HepG2 (cell line): ENCODE measurements at regions not wholly inside any gene's neighbourhood (a gene's known extent, or its start where the extent isn't known, plus 50 kb on each side); places are given as distances from the start of the nearest gene placed in this dataset.

Experiments used
- ATAC-seq: fragments of 200-7000 bp; cut with Tn5 transposase; 3 replicates; pipeline ENCODE4 v1.9.1; 2020; ENCODE audit warnings: mild to moderate bottlenecking, moderate library complexity
- BruUV-seq: library from RNA; stranded (reverse); fragments of 400-500 nt; replicated peaks from 2 replicates; lab custom pipeline; 2021; lab: Mats Ljungman, UMichigan
- CTCF ChIA-PET: fragments of 300-600 bp; formaldehyde crosslinking; extraction: SDS; loops from one replicate; lab custom pipeline; 2021; ENCODE audit warnings: low total read pairs, inconsistent platforms, low intra/inter-chr PET ratio; lab: Yijun Ruan, JAX
- POLR2A ChIA-PET: fragments of 350-600 bp; sonication (Branson Sonifier 250); formaldehyde crosslinking; loops from one replicate; lab custom pipeline; 2020; ENCODE audit warnings: antibody characterized with exemption, inconsistent platforms; lab: Yijun Ruan, JAX
- DNase-seq: peaks from one replicate; pipeline ENCODE4 v3.0.0-alpha.2; 2015; ENCODE audit warnings: low spot score
- FAIRE-seq: peaks from 3 replicates; lab custom pipeline; 2011; peaks lifted over from hg19 to GRCh38; lab: Jason Lieb, UNC
- H2AFZ ChIP-seq: one replicate; pipeline ENCODE4 v1.6.1; 2011; ENCODE audit warnings: low read length, inconsistent platforms
- H3K27ac ChIP-seq: fragments of 300-600 bp; 3 replicates; pipeline ENCODE4 v1.8.0; 2011; ENCODE audit warnings: mixed run types, mild to moderate bottlenecking, mixed read lengths, low read length, inconsistent platforms; ENCODE audit not compliant: insufficient read depth; ENCODE audit errors: extremely low read length
- H3K27me3 ChIP-seq, 2 experiments: fragments of 200-600 bp in 1 of 2; 2 replicates in 1 of 2; 3 replicates in 1 of 2; pipeline versions ENCODE4 v1.6.0 to v1.8.0; 2011; ENCODE audit warnings: low read length in 2 of 2, mild to moderate bottlenecking in 2 of 2, moderate library complexity in 2 of 2, inconsistent platforms in 1 of 2; ENCODE audit not compliant: insufficient read depth in 2 of 2, control insufficient read depth in 1 of 2
- H3K36me3 ChIP-seq, 2 experiments: fragments of 200-600 bp in 1 of 2; replicated peaks in 1 of 2; 2 replicates in 1 of 2; 3 replicates in 1 of 2; pipeline versions ENCODE4 v1.5.1 to v1.8.0; 2011; ENCODE audit warnings: low read length in 2 of 2, inconsistent platforms in 1 of 2; ENCODE audit not compliant: insufficient read depth in 2 of 2, control insufficient read depth in 1 of 2
- H3K4me1 ChIP-seq: 2 replicates; pipeline ENCODE4 v1.5.1; 2012; ENCODE audit warnings: low read length, inconsistent platforms; ENCODE audit not compliant: insufficient read depth
- H3K4me2 ChIP-seq: 2 replicates; pipeline ENCODE4 v1.6.0; 2011; ENCODE audit warnings: low read depth, low read length, inconsistent platforms
- H3K4me3 ChIP-seq, 3 experiments: fragments of 200-600 bp in 1 of 3; sonication (generic), shearing (Covaris generic) in 1 of 3; replicated peaks in 1 of 3; 2 replicates each; pipeline ENCODE4 v1.5.1; 2011 to 2016; ENCODE audit warnings: low read length in 3 of 3, inconsistent platforms in 2 of 3, low read depth in 2 of 3, mild to moderate bottlenecking in 2 of 3, control low read depth in 1 of 3, mixed read lengths in 1 of 3; ENCODE audit not compliant: insufficient read depth in 1 of 3
- H3K79me2 ChIP-seq: one replicate; pipeline ENCODE4 v1.6.1; 2011; ENCODE audit warnings: low read length, inconsistent platforms; ENCODE audit not compliant: insufficient read depth
- H3K9ac ChIP-seq: 2 replicates; pipeline ENCODE4 v1.6.0; 2011; ENCODE audit warnings: mild to moderate bottlenecking, low read depth, low read length, inconsistent platforms; ENCODE audit not compliant: insufficient read depth
- H3K9me3 ChIP-seq: 2 replicates; pipeline ENCODE4 v1.5.1; 2012; ENCODE audit warnings: mild to moderate bottlenecking, low read length
- H4K20me1 ChIP-seq: 2 replicates; pipeline ENCODE4 v1.6.0; 2011; ENCODE audit warnings: inconsistent platforms, mild to moderate bottlenecking, low read length, moderate library complexity; ENCODE audit not compliant: insufficient read depth
- PAWR ChIP-seq: sonication (generic); formaldehyde crosslinking; IDR thresholded peaks from 2 replicates; pipeline ENCODE4 v1.4.0; 2020; ENCODE audit warnings: missing genetic modification reagents, mild to moderate bottlenecking, borderline replicate concordance
- SYNCRIP ChIP-seq: fragments of 200-400 bp; formaldehyde crosslinking; IDR thresholded peaks from 2 replicates; pipeline ENCODE4 v1.6.1; 2018; ENCODE audit warnings: mild to moderate bottlenecking, low read depth, low read length; ENCODE audit not compliant: insufficient read depth
- YEATS2 ChIP-seq: sonication (generic); formaldehyde crosslinking; IDR thresholded peaks from 2 replicates; pipeline ENCODE4 v1.4.0; 2020; ENCODE audit warnings: missing genetic modification reagents, borderline replicate concordance
- ZSCAN29 ChIP-seq: sonication (generic); formaldehyde crosslinking; conservative IDR thresholded peaks from 2 replicates; pipeline ENCODE4 v1.4.0; 2020; ENCODE audit warnings: mild to moderate bottlenecking, missing genetic modification reagents
- WGBS: methylation state at CpG from one replicate; pipeline ENCODE4 v1.1.6; 2017; ENCODE audit warnings: low lambda C conversion rate; 5-methylcytosine and 5-hydroxymethylcytosine counted together
- in situ Hi-C: cut with HindIII; loops from 2 replicates; pipeline ENCODE4 v1.10.0; 2017; ENCODE audit warnings: low pct_unique_long_range_greater_than_20kb; ENCODE audit not compliant: extremely low pct_ligation_motif_present
- intact Hi-C: fragments of 100-400 bp; cut with micrococcal nuclease; formaldehyde crosslinking; loops from one replicate; pipeline ENCODE4 v1.10.0; 2022; ENCODE audit not compliant: unreplicated experiment
- TF ChIP-seq, protein P1 (sequence below): sonication (generic); formaldehyde crosslinking; conservative IDR thresholded peaks from 2 replicates; pipeline ENCODE4 v1.8.1; 2023; ENCODE audit warnings: missing genetic modification reagents
- TF ChIP-seq, protein P2 (sequence below): sonication (generic); formaldehyde crosslinking; IDR thresholded peaks from 2 replicates; pipeline ENCODE4 v1.5.1; 2020; ENCODE audit warnings: mild to moderate bottlenecking, missing genetic modification reagents, moderate library complexity

DNA sequence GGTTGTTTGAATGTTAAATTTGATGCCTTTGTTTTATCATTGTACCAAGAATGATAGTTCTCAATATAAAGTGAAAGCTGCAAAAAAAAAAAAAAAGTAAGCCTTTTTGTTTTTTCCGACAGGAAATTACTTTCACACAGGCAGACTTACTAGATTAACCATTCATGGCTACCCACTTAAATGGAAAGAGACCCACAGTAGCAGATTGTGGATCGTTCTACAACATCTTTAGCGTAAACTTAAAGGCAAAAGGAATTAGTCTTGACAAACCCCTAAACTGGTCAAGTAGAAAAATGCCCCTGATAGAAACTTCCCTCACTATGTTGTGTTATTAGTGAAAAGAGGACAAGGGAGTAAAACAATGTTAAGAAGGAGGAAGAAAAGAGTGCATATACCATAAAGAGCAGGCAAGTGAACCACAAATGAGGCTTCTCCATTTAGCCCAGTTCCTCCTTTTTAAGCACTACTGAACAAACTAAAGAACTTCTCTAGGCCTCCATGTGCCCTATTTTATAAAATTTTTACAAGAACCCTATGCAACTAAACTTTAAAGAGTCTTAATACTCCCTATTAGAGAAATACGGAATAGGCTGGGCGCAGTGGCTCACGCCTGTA lies 1560.3 kb downstream of the MRPL39 start:
- no peak for DNase-seq
- CTCF ChIA-PET, result no interaction called here
- Histone ChIP-seq H4K20me1 (no peaks in the 10 kb centered on the region), H3K36me3 (no peaks in the 10 kb centered on the region), H2AFZ (no peak overlapping the region), H3K27me3 (no peaks in the 10 kb centered on the region), H3K4me3 (no peak overlapping the region), H3K4me1 (no peaks in the 10 kb centered on the region), H3K9ac (no peak overlapping the region), H3K9me3 (peaks cover 74% of the 10 kb centered on the region)
- intact Hi-C loops, result no loop called here
- WGBS, result 37% methylated on average over 6 of the region's 6 CpGs
- no peak for FAIRE-seq
- no TSS peak for BruUV-seq
- TF ChIP-seq PAWR (CRISPR knock-in tag), result no peak
- TF ChIP-seq YEATS2 (CRISPR knock-in tag), result no peak
- no peak for TF ChIP-seq ZSCAN29
- TF ChIP-seq, all 625 proteins: peak for 0
- Histone ChIP-seq H3K27ac (no peak overlapping the region), H3K4me2 (no peak overlapping the region), H3K79me2 (no peaks in the 10 kb centered on the region)
- in situ Hi-C loops, result no loop called here
- ATAC-seq, result no peak
- POLR2A ChIA-PET, result no interaction called here

DNA sequence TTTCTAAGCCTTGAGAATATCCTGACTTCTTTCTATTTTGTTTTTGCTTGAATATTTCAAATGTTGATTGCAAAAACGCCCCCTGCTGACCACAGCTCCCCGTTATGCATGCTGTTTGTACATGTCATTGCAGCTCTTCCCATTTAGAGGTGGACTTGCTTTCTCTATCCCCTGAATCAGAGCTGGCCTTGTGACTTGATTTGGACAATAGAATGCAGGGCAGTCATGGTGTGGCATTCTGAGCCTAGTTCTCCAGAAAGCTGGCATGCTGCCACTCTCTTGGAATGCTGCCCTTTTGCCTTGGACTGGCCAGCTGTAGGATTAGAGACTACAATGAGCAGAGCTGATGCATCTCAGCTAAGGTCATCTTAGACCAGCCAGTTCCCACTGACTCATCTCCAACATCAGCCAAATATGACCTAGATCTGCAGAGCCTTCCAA lies 1561.5 kb downstream of the MRPL39 start:
- intact Hi-C loops (no loop called here), in situ Hi-C loops (no loop called here)
- DNase-seq (no peak), FAIRE-seq (no peak), ATAC-seq (no peak)
- Histone ChIP-seq H4K20me1 (no peaks in the 10 kb centered on the region), H3K9me3 (peaks cover 83% of the 10 kb centered on the region), H3K4me1 (no peaks in the 10 kb centered on the region), H3K4me2 (no peak overlapping the region), H3K79me2 (no peaks in the 10 kb centered on the region), H3K9ac (no peak overlapping the region), H3K27me3 (no peaks in the 10 kb centered on the region), H3K27ac (no peak overlapping the region), H3K4me3 (no peak overlapping the region), H2AFZ (no peak overlapping the region), H3K36me3 (no peaks in the 10 kb centered on the region)
- CTCF ChIA-PET, result no interaction called here
- TF ChIP-seq, protein P1, sequence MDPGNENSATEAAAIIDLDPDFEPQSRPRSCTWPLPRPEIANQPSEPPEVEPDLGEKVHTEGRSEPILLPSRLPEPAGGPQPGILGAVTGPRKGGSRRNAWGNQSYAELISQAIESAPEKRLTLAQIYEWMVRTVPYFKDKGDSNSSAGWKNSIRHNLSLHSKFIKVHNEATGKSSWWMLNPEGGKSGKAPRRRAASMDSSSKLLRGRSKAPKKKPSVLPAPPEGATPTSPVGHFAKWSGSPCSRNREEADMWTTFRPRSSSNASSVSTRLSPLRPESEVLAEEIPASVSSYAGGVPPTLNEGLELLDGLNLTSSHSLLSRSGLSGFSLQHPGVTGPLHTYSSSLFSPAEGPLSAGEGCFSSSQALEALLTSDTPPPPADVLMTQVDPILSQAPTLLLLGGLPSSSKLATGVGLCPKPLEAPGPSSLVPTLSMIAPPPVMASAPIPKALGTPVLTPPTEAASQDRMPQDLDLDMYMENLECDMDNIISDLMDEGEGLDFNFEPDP, result no peak
- TF ChIP-seq SYNCRIP, result no peak
- TF ChIP-seq, protein P2, sequence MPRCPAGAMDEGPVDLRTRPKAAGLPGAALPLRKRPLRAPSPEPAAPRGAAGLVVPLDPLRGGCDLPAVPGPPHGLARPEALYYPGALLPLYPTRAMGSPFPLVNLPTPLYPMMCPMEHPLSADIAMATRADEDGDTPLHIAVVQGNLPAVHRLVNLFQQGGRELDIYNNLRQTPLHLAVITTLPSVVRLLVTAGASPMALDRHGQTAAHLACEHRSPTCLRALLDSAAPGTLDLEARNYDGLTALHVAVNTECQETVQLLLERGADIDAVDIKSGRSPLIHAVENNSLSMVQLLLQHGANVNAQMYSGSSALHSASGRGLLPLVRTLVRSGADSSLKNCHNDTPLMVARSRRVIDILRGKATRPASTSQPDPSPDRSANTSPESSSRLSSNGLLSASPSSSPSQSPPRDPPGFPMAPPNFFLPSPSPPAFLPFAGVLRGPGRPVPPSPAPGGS, result no peak
- BruUV-seq, result no TSS peak
- POLR2A ChIA-PET, result no interaction called here
- 2% methylated on average over 2 of the region's 2 CpGs for WGBS
